Body of pancreas (tissue), 4 donors: ENCODE measurements at regions not wholly inside any gene's neighbourhood (a gene's known extent, or its start where the extent isn't known, plus 50 kb on each side); places are given as distances from the start of the nearest gene placed in this dataset.

ENCODE experiments used
- ATAC-seq: fragments of 150-250 bp; one replicate; pipeline ENCODE4 v1.9.1; 2016
- DNase-seq, 4 donors: peaks; one replicate each; pipeline ENCODE4 v3.0.0-alpha.2; 2019
- H3K27ac ChIP-seq, 4 donors: fragments of 200-600 bp; sonication (generic); 1 replicate in 3 of 4; 2 replicates in 1 of 4; pipeline versions ENCODE4 v1.5.1 to v1.6.1; 2016 to 2019; ENCODE audit warnings: mild to moderate bottlenecking in 1 of 4, mixed read lengths in 1 of 4, moderate library complexity in 1 of 4
- H3K27me3 ChIP-seq, 2 donors: fragments of 200-600 bp; sonication (generic); one replicate each; pipeline ENCODE4 v1.6.0; 2016; ENCODE audit warnings: mild to moderate bottlenecking in 1 of 2
- H3K36me3 ChIP-seq, 2 donors: fragments of 200-600 bp; sonication (generic); replicated peaks in 1 of 2; 2 replicates each; pipeline ENCODE4 v1.5.1; 2016; ENCODE audit warnings: low read depth in 2 of 2; ENCODE audit not compliant: insufficient read depth in 1 of 2
- H3K4me1 ChIP-seq: fragments of 200-600 bp; sonication (generic); one replicate; pipeline ENCODE4 v1.6.0; 2016
- H3K4me3 ChIP-seq, 2 donors: fragments of 200-600 bp; sonication (generic); 1 replicate in 1 of 2; 2 replicates in 1 of 2; pipeline ENCODE4 v1.5.1; 2016 to 2019
- H3K9me3 ChIP-seq, 3 donors: fragments of 200-600 bp; sonication (generic); 1 replicate in 2 of 3; 2 replicates in 1 of 3; pipeline ENCODE4 v1.5.1; 2016
- POLR2A ChIP-seq, 3 donors: fragments of 450-650 bp; IDR thresholded peaks; one replicate each; pipeline ENCODE4 v1.6.1; 2016; ENCODE audit warnings: antibody characterized with exemption in 3 of 3, mild to moderate bottlenecking in 2 of 3
- WGBS, 2 donors: methylation state at CpG; one replicate each; pipeline ENCODE4 v1.1.5; 2017; 5-methylcytosine and 5-hydroxymethylcytosine counted together
- intact Hi-C: fragments of 100-400 bp; cut with DNase I; formaldehyde crosslinking; loops from one replicate; pipeline ENCODE4 v1.15.1; 2023
- TF ChIP-seq, protein P1 (sequence below), 7 experiments: fragments of 450-650 bp in 4 of 7; fragments of 200-600 bp in 3 of 7; sonication (generic) in 3 of 7; IDR thresholded peaks; one replicate each; pipeline ENCODE4 v1.5.1; 2016 to 2019; ENCODE audit warnings: antibody characterized with exemption in 7 of 7

- Histone ChIP-seq H3K36me3 (no peaks in the 10 kb centered on the region), H3K9me3 (no peaks in the 10 kb centered on the region), H3K27ac (no peak overlapping the region), H3K4me3 (no peak overlapping the region), H3K4me1 (no peaks in the 10 kb centered on the region), H3K27me3 (no peaks in the 10 kb centered on the region)
- intact Hi-C loops: no loop called here
- TF ChIP-seq POLR2A (IDR thresholded peaks at IDR 0.05): no peak
- TF ChIP-seq, protein P1, sequence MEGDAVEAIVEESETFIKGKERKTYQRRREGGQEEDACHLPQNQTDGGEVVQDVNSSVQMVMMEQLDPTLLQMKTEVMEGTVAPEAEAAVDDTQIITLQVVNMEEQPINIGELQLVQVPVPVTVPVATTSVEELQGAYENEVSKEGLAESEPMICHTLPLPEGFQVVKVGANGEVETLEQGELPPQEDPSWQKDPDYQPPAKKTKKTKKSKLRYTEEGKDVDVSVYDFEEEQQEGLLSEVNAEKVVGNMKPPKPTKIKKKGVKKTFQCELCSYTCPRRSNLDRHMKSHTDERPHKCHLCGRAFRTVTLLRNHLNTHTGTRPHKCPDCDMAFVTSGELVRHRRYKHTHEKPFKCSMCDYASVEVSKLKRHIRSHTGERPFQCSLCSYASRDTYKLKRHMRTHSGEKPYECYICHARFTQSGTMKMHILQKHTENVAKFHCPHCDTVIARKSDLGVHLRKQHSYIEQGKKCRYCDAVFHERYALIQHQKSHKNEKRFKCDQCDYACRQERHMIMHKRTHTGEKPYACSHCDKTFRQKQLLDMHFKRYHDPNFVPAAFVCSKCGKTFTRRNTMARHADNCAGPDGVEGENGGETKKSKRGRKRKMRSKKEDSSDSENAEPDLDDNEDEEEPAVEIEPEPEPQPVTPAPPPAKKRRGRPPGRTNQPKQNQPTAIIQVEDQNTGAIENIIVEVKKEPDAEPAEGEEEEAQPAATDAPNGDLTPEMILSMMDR (IDR thresholded peaks at IDR 0.05): no peak
- no peak for ATAC-seq
- WGBS, 2 donors: 83 to 84% methylated on average over 10 to 11 of the region's 11 CpGs
- DNase-seq: no peak
These were observed 177.6 kb upstream of the PITRM1 start for GRCh38 chr10:3350205-3350604.

DNA sequence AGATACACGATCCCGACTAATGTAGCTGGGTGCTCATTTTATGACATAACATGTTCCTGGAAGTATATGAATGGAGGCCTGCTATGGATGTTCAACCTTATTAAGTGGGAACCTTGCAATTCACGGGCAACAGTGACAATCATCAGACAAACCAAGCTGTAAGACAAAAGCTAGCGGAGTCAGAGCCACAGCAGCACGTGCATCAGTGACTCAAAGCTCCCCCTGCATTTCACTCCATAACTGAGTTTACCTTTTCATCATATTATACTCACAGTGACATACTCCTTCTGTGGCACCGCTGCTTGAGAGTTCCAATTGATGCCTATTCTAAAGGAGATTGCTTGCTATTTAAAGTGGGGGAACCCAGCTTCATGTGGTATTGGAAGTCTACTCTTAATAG is 176.0 kb upstream of the PITRM1 start:
- 81 to 86% methylated on average over 6 of the region's 6 CpGs for WGBS, 2 donors
- ATAC-seq: no peak
- intact Hi-C loops: no loop called here
- H3K4me3 ChIP-seq: no peak overlapping the region
- H3K4me1 ChIP-seq: peaks cover 5% of the 10 kb centered on the region
- no peak for TF ChIP-seq POLR2A (IDR thresholded peaks at IDR 0.05)
- TF ChIP-seq, protein P1 (IDR thresholded peaks at IDR 0.05): no peak
- H3K9me3 ChIP-seq: no peaks in the 10 kb centered on the region
- H3K27me3 ChIP-seq: no peaks in the 10 kb centered on the region
- DNase-seq: no peak
- H3K36me3 ChIP-seq: no peaks in the 10 kb centered on the region
- H3K27ac ChIP-seq: no peak overlapping the region

GRCh38 chr10:3347413-3348182 is 175.0 kb upstream of the PITRM1 start:
- 27 to 35% methylated on average over 10 to 12 of the region's 12 CpGs for WGBS, 2 donors
- no peaks in the 10 kb centered on the region for H3K9me3 ChIP-seq

GRCh38 chr10:3346851-3347250 is 174.3 kb upstream of the PITRM1 start:
- ATAC-seq: no peak
- Histone ChIP-seq H3K9me3 (no peaks in the 10 kb centered on the region), H3K4me1 (peaks cover 5% of the 10 kb centered on the region), H3K27me3 (no peaks in the 10 kb centered on the region), H3K27ac (peak overlapping the region in 3 of 4 donors; percentile 70 to 73 (median 71)), H3K4me3 (no peak overlapping the region), H3K36me3 (no peaks in the 10 kb centered on the region)
- TF ChIP-seq, protein P1 (IDR thresholded peaks at IDR 0.05): no peak
- intact Hi-C loops: no loop called here
- DNase-seq: no peak
- WGBS, 2 donors: 58 to 66% methylated on average over 7 to 10 of the region's 10 CpGs

More at GRCh38 chr10:3347413-3348182, 175.0 kb upstream of the PITRM1 start:
- DNase-seq (peak; percentile 64 to 76 (median 70)), ATAC-seq (peak; percentile 91)
- Histone ChIP-seq H3K27me3 (no peaks in the 10 kb centered on the region), H3K4me3 (no peak overlapping the region), H3K36me3 (no peaks in the 10 kb centered on the region), H3K27ac (peak overlapping the region; percentile 43 to 73 (median 70)), H3K4me1 (peaks cover 5% of the 10 kb centered on the region)
- TF ChIP-seq, protein P1 (IDR thresholded peaks at IDR 0.05): no peak
- no peak for TF ChIP-seq POLR2A (IDR thresholded peaks at IDR 0.05)
- intact Hi-C loops: no loop called here

DNA sequence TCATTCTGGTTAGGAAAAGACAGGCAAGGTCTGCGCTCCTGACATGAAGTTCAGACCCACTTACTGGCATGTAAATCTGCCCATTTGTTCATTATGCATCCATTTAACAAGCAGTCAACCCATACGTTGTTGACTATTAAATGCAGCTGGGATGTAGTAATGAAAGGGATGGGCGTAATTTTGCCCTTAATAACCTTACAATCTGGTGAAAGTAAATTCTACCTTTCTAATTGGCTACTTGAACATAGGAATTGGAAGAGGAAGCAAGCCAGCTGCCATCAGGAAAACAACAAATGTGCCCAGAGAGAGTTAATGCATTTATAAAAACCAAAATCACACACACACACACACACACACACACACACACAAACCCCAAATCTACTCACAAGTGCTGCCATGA is 170.2 kb upstream of the PITRM1 start:
- TF ChIP-seq, protein P1 (IDR thresholded peaks at IDR 0.05): no peak
- TF ChIP-seq POLR2A (IDR thresholded peaks at IDR 0.05): no peak
- Histone ChIP-seq H3K9me3 (no peaks in the 10 kb centered on the region), H3K27me3 (no peaks in the 10 kb centered on the region), H3K36me3 (no peaks in the 10 kb centered on the region), H3K4me1 (peaks cover 5% of the 10 kb centered on the region), H3K27ac (no peak overlapping the region), H3K4me3 (no peak overlapping the region)
- DNase-seq (no peak), ATAC-seq (no peak)
- intact Hi-C loops: no loop called here
- 68 to 73% methylated on average over 3 of the region's 3 CpGs for WGBS, 2 donors
